ENCODE measurements at regions not wholly inside any gene's neighbourhood (a gene's known extent, or its start where the extent isn't known, plus 50 kb on each side); places are given as distances from the start of the nearest gene placed in this dataset.
"Not testable (repeated sequence)": the region's sequence is repeated elsewhere in the genome, so short reads cannot be mapped to it uniquely, and the experiment has no call there.

- DNase-seq: no peak
These were observed 63.5 kb downstream of the SPATA31D1 start for GRCh38 chr9:82052081-82052480.

- DNase-seq: no peak
These were observed 65.9 kb downstream of the SPATA31D1 start for GRCh38 chr9:82054264-82055015.

GRCh38 chr9:82057805-82058204 is 69.2 kb downstream of the SPATA31D1 start:
- DNase-seq: peak in 1 of 5 experiments; percentile 2

GRCh38 chr9:82061801-82062200 is 73.2 kb downstream of the SPATA31D1 start:
- DNase-seq: not testable (repeated sequence)

- DNase-seq: no peak
These were observed 73.7 kb downstream of the SPATA31D1 start for GRCh38 chr9:82062245-82062644.

GRCh38 chr9:82073551-82074543 is 85.3 kb downstream of the SPATA31D1 start:
- no peak for DNase-seq

GRCh38 chr9:82080265-82080664 is 91.7 kb downstream of the SPATA31D1 start:
- DNase-seq: no peak

- no peak for DNase-seq
These were observed 92.9 kb downstream of the SPATA31D1 start for GRCh38 chr9:82081496-82081895.

GRCh38 chr9:82082563-82082962 is 94.0 kb downstream of the SPATA31D1 start:
- no peak for DNase-seq

GRCh38 chr9:82088591-82088990 is 100.0 kb downstream of the SPATA31D1 start:
- no peak for DNase-seq

- DNase-seq: no peak
These were observed 101.5 kb downstream of the SPATA31D1 start for GRCh38 chr9:82090046-82090445.

- no peak for DNase-seq
These were observed 102.5 kb downstream of the SPATA31D1 start for GRCh38 chr9:82091100-82091499.

- no peak for DNase-seq
These were observed 103.0 kb downstream of the SPATA31D1 start for GRCh38 chr9:82091610-82092009.

- no peak for DNase-seq
These were observed 112.9 kb downstream of the SPATA31D1 start for GRCh38 chr9:82101475-82101874.

GRCh38 chr9:82104252-82104651 is 115.7 kb downstream of the SPATA31D1 start:
- no peak for DNase-seq

GRCh38 chr9:82105729-82106128 is 117.2 kb downstream of the SPATA31D1 start:
- DNase-seq: no peak

GRCh38 chr9:82106536-82106935 is 118.0 kb downstream of the SPATA31D1 start:
- no peak for DNase-seq

GRCh38 chr9:82108474-82108873 is 119.9 kb downstream of the SPATA31D1 start:
- DNase-seq: no peak

GRCh38 chr9:82108941-82109340 is 120.4 kb downstream of the SPATA31D1 start:
- no peak for DNase-seq

GRCh38 chr9:82109626-82110025 is 121.1 kb downstream of the SPATA31D1 start:
- DNase-seq: no peak

- DNase-seq: no peak
These were observed 122.3 kb downstream of the SPATA31D1 start for GRCh38 chr9:82110881-82111280.

GRCh38 chr9:82115331-82115730 is 126.8 kb downstream of the SPATA31D1 start:
- no peak for DNase-seq

GRCh38 chr9:82115900-82116299 is 127.3 kb downstream of the SPATA31D1 start:
- no peak for DNase-seq

- DNase-seq: no peak
These were observed 128.0 kb downstream of the SPATA31D1 start for GRCh38 chr9:82116556-82116955.

All from T-helper 2 cell (primary cell).